IgD-negative memory B cell (primary cell): ENCODE measurements at regions not wholly inside any gene's neighbourhood (a gene's known extent, or its start where the extent isn't known, plus 50 kb on each side); places are given as distances from the start of the nearest gene placed in this dataset.
"Not testable (repeated sequence)": the region's sequence is repeated elsewhere in the genome, so short reads cannot be mapped to it uniquely, and the experiment has no call there.

Experiments used
- H3K27ac Mint-ChIP-seq, 3 donors: one replicate each; pipeline ENCODE4 v1.8.0; 2020 to 2022; ENCODE audit warnings: mild to moderate bottlenecking in 3 of 3, mixed read lengths in 3 of 3, moderate library complexity in 1 of 3
- H3K27me3 Mint-ChIP-seq: one replicate; pipeline ENCODE4 v1.8.0; 2021; ENCODE audit warnings: mixed read lengths
- H3K36me3 Mint-ChIP-seq: one replicate; pipeline ENCODE4 v1.8.0; 2020; ENCODE audit warnings: mild to moderate bottlenecking, mixed read lengths
- H3K4me1 Mint-ChIP-seq, 3 donors: one replicate each; pipeline ENCODE4 v1.8.0; 2020 to 2022; ENCODE audit warnings: mixed read lengths in 3 of 3, mild to moderate bottlenecking in 1 of 3
- H3K4me3 Mint-ChIP-seq, 4 donors: one replicate each; pipeline ENCODE4 v1.8.0; 2020 to 2022; ENCODE audit warnings: mild to moderate bottlenecking in 4 of 4, mixed read lengths in 4 of 4, moderate library complexity in 3 of 4
- H3K9me3 Mint-ChIP-seq, 3 donors: one replicate each; pipeline ENCODE4 v1.8.0; 2020 to 2021; ENCODE audit warnings: mixed read lengths in 3 of 3, mild to moderate bottlenecking in 1 of 3

GRCh38 chr4:27100713-27101112 is 240.1 kb downstream of the STIM2 start:
- peaks cover 0 to 2% (median 0%) of the 10 kb centered on the region in 3 donors for H3K9me3 Mint-ChIP-seq
- H3K4me1 Mint-ChIP-seq, result no peaks in the 10 kb centered on the region
- peaks cover 5% of the 10 kb centered on the region for H3K27me3 Mint-ChIP-seq
- no peak overlapping the region for H3K4me3 Mint-ChIP-seq
- H3K36me3 Mint-ChIP-seq, result no peaks in the 10 kb centered on the region
- H3K27ac Mint-ChIP-seq, result no peak overlapping the region

GRCh38 chr4:27101126-27101525 is 240.5 kb downstream of the STIM2 start:
- Mint-ChIP-seq H3K9me3 (peaks cover 0 to 2% (median 0%) of the 10 kb centered on the region in 3 donors), H3K27ac (no peak overlapping the region), H3K4me1 (no peaks in the 10 kb centered on the region), H3K4me3 (no peak overlapping the region), H3K27me3 (peaks cover 5% of the 10 kb centered on the region), H3K36me3 (no peaks in the 10 kb centered on the region)

GRCh38 chr4:27101561-27101960 is 240.9 kb downstream of the STIM2 start:
- Mint-ChIP-seq H3K4me1 (no peaks in the 10 kb centered on the region), H3K27ac (no peak overlapping the region), H3K9me3 (peaks cover 0 to 2% (median 0%) of the 10 kb centered on the region in 3 donors), H3K27me3 (peaks cover 5% of the 10 kb centered on the region), H3K36me3 (no peaks in the 10 kb centered on the region), H3K4me3 (no peak overlapping the region)

GRCh38 chr4:27111627-27112026 is 251.0 kb downstream of the STIM2 start:
- H3K4me1 Mint-ChIP-seq, result no peaks in the 10 kb centered on the region
- H3K27ac Mint-ChIP-seq, result no peak overlapping the region
- H3K4me3 Mint-ChIP-seq, result no peak overlapping the region
- peaks cover 0 to 3% (median 2%) of the 10 kb centered on the region in 3 donors for H3K9me3 Mint-ChIP-seq
- peaks cover 1% of the 10 kb centered on the region for H3K36me3 Mint-ChIP-seq
- H3K27me3 Mint-ChIP-seq, result peaks cover 3% of the 10 kb centered on the region

GRCh38 chr4:27112587-27112986 is 251.9 kb downstream of the STIM2 start:
- Mint-ChIP-seq H3K27ac (no peak overlapping the region), H3K4me3 (no peak overlapping the region), H3K36me3 (peaks cover 1% of the 10 kb centered on the region), H3K27me3 (peaks cover 2% of the 10 kb centered on the region), H3K9me3 (peaks cover 0 to 3% (median 0%) of the 10 kb centered on the region in 3 donors), H3K4me1 (no peaks in the 10 kb centered on the region)

GRCh38 chr4:27115221-27115620 is 254.6 kb downstream of the STIM2 start:
- peaks cover 6% of the 10 kb centered on the region for H3K27me3 Mint-ChIP-seq
- H3K27ac Mint-ChIP-seq, result no peak overlapping the region
- no peak overlapping the region for H3K4me3 Mint-ChIP-seq
- no peaks in the 10 kb centered on the region for H3K4me1 Mint-ChIP-seq
- H3K36me3 Mint-ChIP-seq, result peaks cover 1% of the 10 kb centered on the region
- H3K9me3 Mint-ChIP-seq, result peaks cover 0 to 5% (median under 1%) of the 10 kb centered on the region in 3 donors

- Mint-ChIP-seq H3K4me1 (no peaks in the 10 kb centered on the region), H3K9me3 (peaks cover 0 to 6% (median 2%) of the 10 kb centered on the region in 3 donors), H3K27ac (no peak overlapping the region), H3K36me3 (peaks cover 1% of the 10 kb centered on the region), H3K4me3 (no peak overlapping the region), H3K27me3 (peaks cover 9% of the 10 kb centered on the region)
Measured at GRCh38 chr4:27117453-27117852, 256.8 kb downstream of the STIM2 start.

- H3K9me3 Mint-ChIP-seq, result peaks cover 0 to 6% (median 2%) of the 10 kb centered on the region in 3 donors
- H3K4me1 Mint-ChIP-seq, result no peaks in the 10 kb centered on the region
- H3K27me3 Mint-ChIP-seq, result peaks cover 9% of the 10 kb centered on the region
- no peak overlapping the region for H3K27ac Mint-ChIP-seq
- no peak overlapping the region for H3K4me3 Mint-ChIP-seq
- H3K36me3 Mint-ChIP-seq, result peaks cover under 1% of the 10 kb centered on the region
Measured at GRCh38 chr4:27119239-27119638, 258.6 kb downstream of the STIM2 start.

GRCh38 chr4:27121830-27122229 is 261.2 kb downstream of the STIM2 start:
- Mint-ChIP-seq H3K4me3 (no peak overlapping the region), H3K27me3 (peaks cover 7% of the 10 kb centered on the region), H3K9me3 (peaks cover 0 to 6% (median 2%) of the 10 kb centered on the region in 3 donors), H3K36me3 (no peaks in the 10 kb centered on the region), H3K27ac (no peak overlapping the region), H3K4me1 (no peaks in the 10 kb centered on the region)

GRCh38 chr4:27123123-27123768 is 262.6 kb downstream of the STIM2 start:
- no peak overlapping the region for H3K27ac Mint-ChIP-seq
- no peaks in the 10 kb centered on the region for H3K4me1 Mint-ChIP-seq
- H3K27me3 Mint-ChIP-seq, result peaks cover 6% of the 10 kb centered on the region
- H3K4me3 Mint-ChIP-seq, result no peak overlapping the region
- peaks cover 0 to 4% (median 2%) of the 10 kb centered on the region in 3 donors for H3K9me3 Mint-ChIP-seq
- no peaks in the 10 kb centered on the region for H3K36me3 Mint-ChIP-seq

- no peak overlapping the region for H3K4me3 Mint-ChIP-seq
- H3K27me3 Mint-ChIP-seq, result peaks cover 5% of the 10 kb centered on the region
- H3K9me3 Mint-ChIP-seq, result peaks cover 0 to 2% (median 2%) of the 10 kb centered on the region in 3 donors
- H3K36me3 Mint-ChIP-seq, result no peaks in the 10 kb centered on the region
- no peaks in the 10 kb centered on the region for H3K4me1 Mint-ChIP-seq
- H3K27ac Mint-ChIP-seq, result no peak overlapping the region
Measured at GRCh38 chr4:27123769-27124124, 263.1 kb downstream of the STIM2 start.

- not testable (repeated sequence) for H3K27ac Mint-ChIP-seq, H3K36me3 Mint-ChIP-seq, H3K4me3 Mint-ChIP-seq, H3K9me3 Mint-ChIP-seq, H3K4me1 Mint-ChIP-seq, H3K27me3 Mint-ChIP-seq
Measured at GRCh38 chr4:27126895-27127294, 266.3 kb downstream of the STIM2 start.

- H3K4me3 Mint-ChIP-seq, result no peak overlapping the region
- peaks cover 0 to 4% (median 2%) of the 10 kb centered on the region in 3 donors for H3K9me3 Mint-ChIP-seq
- H3K4me1 Mint-ChIP-seq, result no peaks in the 10 kb centered on the region
- no peaks in the 10 kb centered on the region for H3K36me3 Mint-ChIP-seq
- H3K27me3 Mint-ChIP-seq, result no peaks in the 10 kb centered on the region
- no peak overlapping the region for H3K27ac Mint-ChIP-seq
Measured at GRCh38 chr4:27128443-27128842, 267.8 kb downstream of the STIM2 start.

GRCh38 chr4:27129871-27130366 is 269.3 kb downstream of the STIM2 start:
- H3K9me3 Mint-ChIP-seq, result peaks cover 2 to 12% (median 2%) of the 10 kb centered on the region in 3 donors
- H3K4me1 Mint-ChIP-seq, result peaks cover 0 to 1% (median 0%) of the 10 kb centered on the region in 3 donors
- H3K27me3 Mint-ChIP-seq, result no peaks in the 10 kb centered on the region
- no peak overlapping the region for H3K27ac Mint-ChIP-seq
- no peak overlapping the region for H3K4me3 Mint-ChIP-seq
- H3K36me3 Mint-ChIP-seq, result no peaks in the 10 kb centered on the region

- H3K27ac Mint-ChIP-seq, result no peak overlapping the region
- no peaks in the 10 kb centered on the region for H3K27me3 Mint-ChIP-seq
Measured at GRCh38 chr4:27132497-27132896, 271.9 kb downstream of the STIM2 start.

GRCh38 chr4:27140486-27140885 is 279.8 kb downstream of the STIM2 start:
- Mint-ChIP-seq H3K4me3 (no peak overlapping the region), H3K36me3 (peaks cover 2% of the 10 kb centered on the region), H3K27ac (no peak overlapping the region), H3K4me1 (peaks cover 0 to 2% (median 0%) of the 10 kb centered on the region in 3 donors), H3K27me3 (no peaks in the 10 kb centered on the region), H3K9me3 (peaks cover 2 to 4% (median 3%) of the 10 kb centered on the region in 3 donors)

More at GRCh38 chr4:27132497-27132896, 271.9 kb downstream of the STIM2 start:
- Mint-ChIP-seq H3K4me3 (no peak overlapping the region), H3K9me3 (peaks cover 2 to 16% (median 5%) of the 10 kb centered on the region in 3 donors), H3K36me3 (peaks cover 2% of the 10 kb centered on the region), H3K4me1 (peaks cover 0 to 3% (median 0%) of the 10 kb centered on the region in 3 donors)
